ENCODE measurements at regions not wholly inside any gene's neighbourhood (a gene's known extent, or its start where the extent isn't known, plus 50 kb on each side); places are given as distances from the start of the nearest gene placed in this dataset.

- Histone ChIP-seq H3K4me3 (no peak overlapping the region), H3K9me3 (no peaks in the 10 kb centered on the region), H3K27ac (no peak overlapping the region), H3K27me3 (replicated peaks in 1 of 7) (no peaks in the 10 kb centered on the region), H3K4me1 (no peaks in the 10 kb centered on the region), H3K36me3 (no peaks in the 10 kb centered on the region)
- no peak for DNase-seq
- 42 to 58% (median 47%) methylated on average over 1 of the region's 1 CpG for WGBS, 5 donors
- TF ChIP-seq POLR2A (IDR thresholded peaks at IDR 0.05) (no peak), CTCF (IDR thresholded peaks at IDR 0.05 in 8 of 11, conservative IDR thresholded peaks at IDR 0.05 in 3 of 11) (no peak), POLR2AphosphoS5 (IDR thresholded peaks at IDR 0.05) (no peak)
- intact Hi-C loops (cut with DNase I; ENCODE audit: low total_unique reads): no loop called here
Measured at GRCh38 chr5:164472165-164472564, 966.7 kb downstream of the MAT2B start.

DNA sequence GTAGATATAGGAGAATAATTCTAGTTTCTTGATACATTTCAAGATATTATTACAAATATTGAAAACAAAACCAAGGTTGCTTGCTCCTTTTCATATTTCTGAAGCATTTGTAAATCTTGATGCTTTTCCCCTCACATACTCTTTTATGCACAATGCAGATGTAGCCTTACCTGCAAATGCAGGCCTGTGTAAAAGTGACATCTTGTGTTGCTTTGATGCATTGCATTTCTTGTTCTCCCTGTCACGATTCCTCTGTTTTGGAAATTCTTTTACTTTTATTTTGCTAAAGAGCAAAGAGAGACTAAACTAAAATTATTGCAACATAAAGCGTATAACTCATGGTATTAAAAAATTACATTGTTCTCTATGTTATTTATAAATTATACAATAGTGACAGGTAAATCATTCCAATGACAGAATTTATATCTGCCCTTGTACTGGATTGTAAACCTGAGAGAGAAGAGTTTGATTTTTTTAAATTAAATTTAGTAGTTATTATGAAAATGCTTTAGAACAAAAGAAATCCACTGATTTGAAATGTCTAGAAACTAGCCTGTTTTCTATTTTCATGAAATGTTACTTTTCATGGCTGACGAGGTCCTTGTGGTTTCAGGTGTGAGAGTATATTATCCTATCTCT, 970.0 kb downstream of the MAT2B start:
- Histone ChIP-seq H3K36me3 (no peaks in the 10 kb centered on the region), H3K27me3 (replicated peaks in 1 of 7) (no peaks in the 10 kb centered on the region), H3K4me1 (no peaks in the 10 kb centered on the region), H3K4me3 (no peak overlapping the region), H3K9me3 (no peaks in the 10 kb centered on the region), H3K27ac (no peak overlapping the region)
- intact Hi-C loops (cut with DNase I; ENCODE audit: low total_unique reads): no loop called here
- peak in 1 of 11 experiments; percentile 23 for TF ChIP-seq CTCF (IDR thresholded peaks at IDR 0.05 in 8 of 11, conservative IDR thresholded peaks at IDR 0.05 in 3 of 11)
- TF ChIP-seq POLR2A (IDR thresholded peaks at IDR 0.05): no peak
- TF ChIP-seq POLR2AphosphoS5 (IDR thresholded peaks at IDR 0.05): no peak
- no peak for DNase-seq
- WGBS, 5 donors: 72 to 80% (median 72%) methylated on average over 3 of the region's 3 CpGs

DNA sequence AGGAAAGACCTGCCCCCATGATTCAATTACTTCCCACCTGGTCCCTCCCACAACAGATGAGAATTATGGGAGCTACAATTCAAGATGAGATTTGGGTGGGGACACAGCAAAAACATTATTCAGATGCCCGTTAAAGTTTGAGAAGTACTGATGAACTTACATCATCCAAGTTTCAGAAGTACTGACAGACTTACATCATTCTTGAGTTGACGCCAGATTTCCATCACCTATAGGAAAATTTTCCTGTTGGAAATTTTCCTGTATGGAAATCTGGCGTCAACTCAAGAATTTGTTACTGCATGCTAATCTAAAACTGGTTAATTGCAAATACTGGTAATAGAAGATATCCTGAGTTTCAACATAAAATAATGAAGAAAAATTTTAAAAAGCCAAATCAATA, 975.9 kb downstream of the MAT2B start:
- no peak for TF ChIP-seq POLR2AphosphoS5 (IDR thresholded peaks at IDR 0.05)
- TF ChIP-seq CTCF (IDR thresholded peaks at IDR 0.05 in 8 of 11, conservative IDR thresholded peaks at IDR 0.05 in 3 of 11): no peak
- TF ChIP-seq POLR2A (IDR thresholded peaks at IDR 0.05): no peak
- DNase-seq: no peak
- 82 to 96% (median 87%) methylated on average over 3 of the region's 3 CpGs for WGBS, 5 donors
- intact Hi-C loops (cut with DNase I; ENCODE audit: low total_unique reads): no loop called here
- H3K27me3 ChIP-seq (replicated peaks in 1 of 7): no peaks in the 10 kb centered on the region
- no peaks in the 10 kb centered on the region for H3K4me1 ChIP-seq
- H3K36me3 ChIP-seq: no peaks in the 10 kb centered on the region
- H3K4me3 ChIP-seq: no peak overlapping the region
- no peak overlapping the region for H3K27ac ChIP-seq
- no peaks in the 10 kb centered on the region for H3K9me3 ChIP-seq

GRCh38 chr5:164482351-164482750, 976.9 kb downstream of the MAT2B start:
- Histone ChIP-seq H3K9me3 (no peaks in the 10 kb centered on the region), H3K4me1 (no peaks in the 10 kb centered on the region), H3K27ac (no peak overlapping the region), H3K4me3 (no peak overlapping the region), H3K27me3 (replicated peaks in 1 of 7) (no peaks in the 10 kb centered on the region), H3K36me3 (no peaks in the 10 kb centered on the region)
- WGBS, 5 donors: 48 to 69% (median 58%) methylated on average over 2 of the region's 2 CpGs
- TF ChIP-seq POLR2AphosphoS5 (IDR thresholded peaks at IDR 0.05): no peak
- no peak for TF ChIP-seq POLR2A (IDR thresholded peaks at IDR 0.05)
- TF ChIP-seq CTCF (IDR thresholded peaks at IDR 0.05 in 8 of 11, conservative IDR thresholded peaks at IDR 0.05 in 3 of 11): no peak
- DNase-seq: no peak
- intact Hi-C loops (cut with DNase I; ENCODE audit: low total_unique reads): no loop called here
